ENCODE measurements at regions not wholly inside any gene's neighbourhood (a gene's known extent, or its start where the extent isn't known, plus 50 kb on each side); places are given as distances from the start of the nearest gene placed in this dataset.

DNA sequence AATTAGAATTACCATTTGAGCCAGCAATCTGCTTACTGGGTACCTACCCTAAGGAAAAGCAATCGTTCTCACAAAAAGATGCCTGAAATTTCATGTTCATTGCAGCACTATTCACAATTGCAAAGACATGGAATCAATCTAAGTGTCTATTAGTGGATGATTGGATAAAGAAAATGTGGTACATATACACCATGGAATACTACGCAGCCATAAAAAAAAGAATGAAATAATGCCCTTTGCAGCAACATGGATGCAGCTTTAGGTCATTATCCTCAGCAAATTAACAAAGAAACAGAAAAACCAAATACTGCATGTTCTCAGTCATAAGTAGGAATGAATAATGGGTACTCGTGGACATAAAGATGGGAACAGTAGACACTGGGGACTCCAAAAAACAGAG lies 89.8 kb upstream of the MAP1LC3B2 start:
- Histone ChIP-seq H3K27me3 (ENCODE audit: control insufficient read depth, extremely low read depth, insufficient read depth, low read length) (no peaks in the 10 kb centered on the region), H3K9me3 (ENCODE audit: control insufficient read depth, low read depth, low read length) (no peaks in the 10 kb centered on the region), H3K79me2 (ENCODE audit: control insufficient read depth, insufficient read depth, low read length) (no peaks in the 10 kb centered on the region), H3K9me1 (ENCODE audit: control insufficient read depth, extremely low read depth, insufficient read depth, low read length) (no peaks in the 10 kb centered on the region), H3K4me1 (ENCODE audit: control insufficient read depth, extremely low read depth, insufficient read depth, low read length) (no peaks in the 10 kb centered on the region), H3K36me3 (ENCODE audit: control insufficient read depth in 2 of 2, extremely low read depth in 1 of 2, insufficient read depth in 2 of 2, low read length in 2 of 2) (no peaks in the 10 kb centered on the region), H3K9ac (ENCODE audit: control insufficient read depth, extremely low read depth, insufficient read depth, low read length) (no peak overlapping the region), H3K4me3 (ENCODE audit: control insufficient read depth in 2 of 3, extremely low read depth in 1 of 3, insufficient read depth in 2 of 3, low read depth in 1 of 3, low read length in 3 of 3) (no peak overlapping the region), H3K27ac (ENCODE audit: control insufficient read depth, insufficient read depth, low read length) (no peak overlapping the region), H4K20me1 (ENCODE audit: control insufficient read depth, extremely low read depth, insufficient read depth, low read length) (no peaks in the 10 kb centered on the region), H2AFZ (ENCODE audit: control insufficient read depth, low read length) (no peak overlapping the region), H3K4me2 (ENCODE audit: control insufficient read depth, extremely low read depth, insufficient read depth, low read depth, low read length) (no peak overlapping the region)
- TF ChIP-seq, protein P1, sequence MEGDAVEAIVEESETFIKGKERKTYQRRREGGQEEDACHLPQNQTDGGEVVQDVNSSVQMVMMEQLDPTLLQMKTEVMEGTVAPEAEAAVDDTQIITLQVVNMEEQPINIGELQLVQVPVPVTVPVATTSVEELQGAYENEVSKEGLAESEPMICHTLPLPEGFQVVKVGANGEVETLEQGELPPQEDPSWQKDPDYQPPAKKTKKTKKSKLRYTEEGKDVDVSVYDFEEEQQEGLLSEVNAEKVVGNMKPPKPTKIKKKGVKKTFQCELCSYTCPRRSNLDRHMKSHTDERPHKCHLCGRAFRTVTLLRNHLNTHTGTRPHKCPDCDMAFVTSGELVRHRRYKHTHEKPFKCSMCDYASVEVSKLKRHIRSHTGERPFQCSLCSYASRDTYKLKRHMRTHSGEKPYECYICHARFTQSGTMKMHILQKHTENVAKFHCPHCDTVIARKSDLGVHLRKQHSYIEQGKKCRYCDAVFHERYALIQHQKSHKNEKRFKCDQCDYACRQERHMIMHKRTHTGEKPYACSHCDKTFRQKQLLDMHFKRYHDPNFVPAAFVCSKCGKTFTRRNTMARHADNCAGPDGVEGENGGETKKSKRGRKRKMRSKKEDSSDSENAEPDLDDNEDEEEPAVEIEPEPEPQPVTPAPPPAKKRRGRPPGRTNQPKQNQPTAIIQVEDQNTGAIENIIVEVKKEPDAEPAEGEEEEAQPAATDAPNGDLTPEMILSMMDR (optimal IDR thresholded peaks at IDR 0.05 in 1 of 3, IDR thresholded peaks at IDR 0.05 in 1 of 3, conservative IDR thresholded peaks at IDR 0.05 in 1 of 3; ENCODE audit: extremely low read depth in 1 of 3, insufficient read depth in 2 of 3, low read length in 3 of 3) = no peak
- TF ChIP-seq EZH2 (IDR thresholded peaks at IDR 0.05; ENCODE audit: low read length) = no peak
- no peak for FAIRE-seq
- dilution Hi-C loops (cut with MboI; ENCODE audit: extremely low pct_ligation_motif_present, low sequenced_read_pairs) = no loop called here
- DNase-seq (ENCODE audit: low read depth, low spot score) = no peak

DNA sequence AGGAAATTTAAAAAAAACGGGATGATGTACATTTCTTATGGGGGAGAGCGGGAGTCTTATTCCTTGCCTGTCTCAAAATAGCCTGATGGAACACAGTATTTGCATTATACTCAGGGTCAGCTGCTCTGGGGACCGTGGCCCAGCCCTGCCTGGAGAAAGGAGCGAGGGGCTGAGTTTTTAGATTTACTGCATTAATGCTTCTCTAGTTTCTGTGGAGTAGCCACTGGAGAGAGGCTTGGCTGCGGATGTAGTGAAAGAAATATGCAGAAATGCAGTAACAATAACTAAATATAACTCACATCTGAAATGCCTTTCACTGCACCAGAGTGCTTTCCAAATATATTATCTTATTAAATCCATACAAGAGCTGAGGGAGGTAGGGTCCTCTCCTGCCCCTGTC lies 87.6 kb upstream of the MAP1LC3B2 start:
- Histone ChIP-seq H3K9ac (ENCODE audit: control insufficient read depth, extremely low read depth, insufficient read depth, low read length) (no peak overlapping the region), H3K36me3 (ENCODE audit: control insufficient read depth in 2 of 2, extremely low read depth in 1 of 2, insufficient read depth in 2 of 2, low read length in 2 of 2) (no peaks in the 10 kb centered on the region), H3K79me2 (ENCODE audit: control insufficient read depth, insufficient read depth, low read length) (no peaks in the 10 kb centered on the region), H3K4me3 (ENCODE audit: control insufficient read depth in 2 of 3, extremely low read depth in 1 of 3, insufficient read depth in 2 of 3, low read depth in 1 of 3, low read length in 3 of 3) (no peak overlapping the region), H3K4me1 (ENCODE audit: control insufficient read depth, extremely low read depth, insufficient read depth, low read length) (no peaks in the 10 kb centered on the region), H3K27me3 (ENCODE audit: control insufficient read depth, extremely low read depth, insufficient read depth, low read length) (no peaks in the 10 kb centered on the region), H3K9me3 (ENCODE audit: control insufficient read depth, low read depth, low read length) (no peaks in the 10 kb centered on the region), H3K4me2 (ENCODE audit: control insufficient read depth, extremely low read depth, insufficient read depth, low read depth, low read length) (no peak overlapping the region), H4K20me1 (ENCODE audit: control insufficient read depth, extremely low read depth, insufficient read depth, low read length) (no peaks in the 10 kb centered on the region), H2AFZ (ENCODE audit: control insufficient read depth, low read length) (no peak overlapping the region), H3K27ac (ENCODE audit: control insufficient read depth, insufficient read depth, low read length) (no peak overlapping the region), H3K9me1 (ENCODE audit: control insufficient read depth, extremely low read depth, insufficient read depth, low read length) (no peaks in the 10 kb centered on the region)
- dilution Hi-C loops (cut with MboI; ENCODE audit: extremely low pct_ligation_motif_present, low sequenced_read_pairs) = no loop called here
- TF ChIP-seq, protein P1 (optimal IDR thresholded peaks at IDR 0.05 in 1 of 3, IDR thresholded peaks at IDR 0.05 in 1 of 3, conservative IDR thresholded peaks at IDR 0.05 in 1 of 3; ENCODE audit: extremely low read depth in 1 of 3, insufficient read depth in 2 of 3, low read length in 3 of 3) = no peak
- no peak for TF ChIP-seq EZH2 (IDR thresholded peaks at IDR 0.05; ENCODE audit: low read length)
- no peak for FAIRE-seq
- DNase-seq (ENCODE audit: low read depth, low spot score) = no peak
